HG03378 (cell line): ENCODE measurements at regions not wholly inside any gene's neighbourhood (a gene's known extent, or its start where the extent isn't known, plus 50 kb on each side); places are given as distances from the start of the nearest gene placed in this dataset.

ENCODE experiments used
- ATAC-seq: cut with Tn5 transposase; IDR thresholded peaks from one replicate; pipeline ENCODE4 v1.9.1; 2021; ENCODE audit warnings: mild to moderate bottlenecking, moderate library complexity; ENCODE audit not compliant: unreplicated experiment

- no peak for ATAC-seq
Measured at GRCh38 chr5:67293226-67293625, 96.6 kb upstream of the CD180 start.

GRCh38 chr5:67292201-67292940 lies 95.8 kb upstream of the CD180 start:
- ATAC-seq, result no peak

- no peak for ATAC-seq
Measured at GRCh38 chr5:67291671-67292070, 95.1 kb upstream of the CD180 start.

- ATAC-seq, result no peak
Measured at GRCh38 chr5:67291066-67291465, 94.5 kb upstream of the CD180 start.

GRCh38 chr5:67290655-67291054 lies 94.1 kb upstream of the CD180 start:
- no peak for ATAC-seq

GRCh38 chr5:67289763-67290521 lies 93.3 kb upstream of the CD180 start:
- no peak for ATAC-seq

GRCh38 chr5:67287510-67288268 lies 91.1 kb upstream of the CD180 start:
- no peak for ATAC-seq

GRCh38 chr5:67286006-67286405 lies 89.4 kb upstream of the CD180 start:
- ATAC-seq, result no peak

GRCh38 chr5:67283988-67284487 lies 87.4 kb upstream of the CD180 start:
- no peak for ATAC-seq

- ATAC-seq, result no peak
Measured at GRCh38 chr5:67283275-67283987, 86.8 kb upstream of the CD180 start.

GRCh38 chr5:67281874-67282273 lies 85.3 kb upstream of the CD180 start:
- no peak for ATAC-seq

- ATAC-seq, result no peak
Measured at GRCh38 chr5:67273689-67274356, 77.2 kb upstream of the CD180 start.

GRCh38 chr5:67272453-67273130 lies 76.0 kb upstream of the CD180 start:
- no peak for ATAC-seq

GRCh38 chr5:67268231-67269021 lies 71.8 kb upstream of the CD180 start:
- no peak for ATAC-seq

GRCh38 chr5:67267512-67268216 lies 71.1 kb upstream of the CD180 start:
- no peak for ATAC-seq

- no peak for ATAC-seq
Measured at GRCh38 chr5:67266654-67267350, 70.2 kb upstream of the CD180 start.

- no peak for ATAC-seq
Measured at GRCh38 chr5:67265951-67266350, 69.4 kb upstream of the CD180 start.
